VCaP (cell line): ENCODE measurements at regions not wholly inside any gene's neighbourhood (a gene's known extent, or its start where the extent isn't known, plus 50 kb on each side); places are given as distances from the start of the nearest gene placed in this dataset.

Source experiments
- H3K27ac ChIP-seq: fragments of 450-650 bp; 2 replicates; pipeline ENCODE4 v1.5.1; 2017
- CTCF ChIP-seq: fragments of 450-650 bp; conservative IDR thresholded peaks from 2 replicates; pipeline ENCODE4 v1.5.1; 2017; ENCODE audit warnings: mild to moderate bottlenecking, moderate library complexity

DNA sequence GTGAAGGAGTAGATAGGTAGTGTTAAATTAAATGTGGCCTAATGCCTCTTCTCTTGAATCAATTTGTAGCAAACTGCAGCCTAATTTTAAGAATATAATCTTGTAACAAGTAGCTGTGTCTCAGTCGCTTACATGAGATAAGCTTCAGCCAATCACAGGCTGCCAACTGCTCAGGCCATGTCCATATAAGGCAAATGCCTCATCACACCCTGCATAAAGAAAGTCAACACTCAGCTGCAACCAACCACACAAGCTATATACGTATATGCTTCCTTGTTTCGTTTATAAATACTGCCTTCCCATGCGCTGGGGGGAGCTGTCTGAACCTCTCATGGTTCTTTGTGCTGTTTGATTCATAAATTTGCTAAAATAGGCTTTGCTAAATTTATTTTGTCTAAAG lies 476.3 kb downstream of the TRIB2 start:
- H3K27ac ChIP-seq = no peak overlapping the region

GRCh38 chr2:13193900-13194299 lies 477.2 kb downstream of the TRIB2 start:
- TF ChIP-seq CTCF = peak; percentile 80
- H3K27ac ChIP-seq = no peak overlapping the region

More for the DNA sequence above, 476.3 kb downstream of the TRIB2 start:
- no peak for TF ChIP-seq CTCF

GRCh38 chr2:13195270-13195669 lies 478.5 kb downstream of the TRIB2 start:
- no peak for TF ChIP-seq CTCF
- no peak overlapping the region for H3K27ac ChIP-seq

DNA sequence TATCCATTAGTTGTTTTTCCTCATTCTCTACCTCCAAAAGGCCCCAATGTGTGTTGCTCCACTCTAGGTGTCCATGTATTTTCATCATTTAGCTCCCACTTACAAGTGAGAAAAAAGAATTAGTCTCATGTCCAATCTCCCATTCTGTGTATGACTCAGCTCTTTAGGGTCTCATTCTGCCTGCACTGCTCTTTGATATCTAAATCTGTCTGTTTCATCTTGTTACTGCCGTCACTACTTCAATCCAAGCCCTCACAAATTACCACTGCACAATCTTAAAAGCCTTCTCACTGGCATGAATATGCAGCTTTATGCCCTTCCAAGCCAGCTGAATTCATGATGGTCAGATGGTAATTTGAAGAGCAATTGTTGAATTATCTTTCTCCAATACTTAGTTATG lies 480.5 kb downstream of the TRIB2 start:
- no peak overlapping the region for H3K27ac ChIP-seq
- no peak for TF ChIP-seq CTCF

DNA sequence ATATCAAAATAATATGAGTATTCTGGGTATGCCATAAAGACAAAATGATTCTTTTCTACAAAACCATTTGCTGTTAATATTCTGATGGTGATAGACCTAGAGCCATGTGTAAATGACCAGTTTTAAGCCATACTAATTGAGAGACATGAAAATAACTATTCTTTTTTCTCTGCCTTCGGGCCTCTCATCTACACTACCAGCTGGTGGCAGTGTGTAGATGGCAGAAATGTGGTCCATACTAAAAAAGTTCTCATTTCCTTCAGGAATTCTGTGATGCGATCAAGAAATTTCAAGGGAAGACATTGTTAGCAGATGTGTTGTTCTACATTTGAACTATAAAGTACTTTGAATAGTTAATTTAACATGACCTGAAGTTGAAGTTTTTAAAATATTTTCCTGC lies 485.2 kb downstream of the TRIB2 start:
- H3K27ac ChIP-seq = no peak overlapping the region
- peak; percentile 87 for TF ChIP-seq CTCF

- no peak overlapping the region for H3K27ac ChIP-seq
- TF ChIP-seq CTCF = no peak
Measured at GRCh38 chr2:13212115-13212514, 495.4 kb downstream of the TRIB2 start.

- H3K27ac ChIP-seq = no peak overlapping the region
- no peak for TF ChIP-seq CTCF
Measured at GRCh38 chr2:13218205-13218604, 501.5 kb downstream of the TRIB2 start.

- no peak for TF ChIP-seq CTCF
Measured at GRCh38 chr2:13227578-13227977, 510.8 kb downstream of the TRIB2 start.

More at GRCh38 chr2:13227578-13227977, 510.8 kb downstream of the TRIB2 start:
- H3K27ac ChIP-seq = peak overlapping the region; percentile 64; the same call in 1 of the 2 replicates
